PFSK-1 (cell line): ENCODE measurements at regions not wholly inside any gene's neighbourhood (a gene's known extent, or its start where the extent isn't known, plus 50 kb on each side); places are given as distances from the start of the nearest gene placed in this dataset.

Experiments used
- POLR2AphosphoS5 ChIP-seq: IDR thresholded peaks from 2 replicates; pipeline ENCODE4 v1.6.1; 2012; ENCODE audit warnings: low read depth, mild to moderate bottlenecking, control low read depth, low read length, moderate library complexity
- SIN3A ChIP-seq: IDR thresholded peaks from 2 replicates; pipeline ENCODE4 v1.6.1; 2012; ENCODE audit warnings: mild to moderate bottlenecking, low read length, moderate library complexity, borderline replicate concordance; ENCODE audit not compliant: insufficient read depth
- TAF1 ChIP-seq: IDR thresholded peaks from 2 replicates; pipeline ENCODE4 v1.6.1; 2012; ENCODE audit warnings: low read length, control low read depth, borderline replicate concordance; ENCODE audit not compliant: insufficient read depth
- TF ChIP-seq, protein P1 (sequence below), 2 experiments: IDR thresholded peaks; 2 replicates each; pipeline versions ENCODE4 v1.6.1 to v1.8.0; 2011 to 2012; ENCODE audit warnings: low read depth in 2 of 2, low read length in 2 of 2, control low read depth in 1 of 2, inconsistent platforms in 1 of 2, mild to moderate bottlenecking in 1 of 2, moderate library complexity in 1 of 2; ENCODE audit not compliant: insufficient read depth in 1 of 2

DNA sequence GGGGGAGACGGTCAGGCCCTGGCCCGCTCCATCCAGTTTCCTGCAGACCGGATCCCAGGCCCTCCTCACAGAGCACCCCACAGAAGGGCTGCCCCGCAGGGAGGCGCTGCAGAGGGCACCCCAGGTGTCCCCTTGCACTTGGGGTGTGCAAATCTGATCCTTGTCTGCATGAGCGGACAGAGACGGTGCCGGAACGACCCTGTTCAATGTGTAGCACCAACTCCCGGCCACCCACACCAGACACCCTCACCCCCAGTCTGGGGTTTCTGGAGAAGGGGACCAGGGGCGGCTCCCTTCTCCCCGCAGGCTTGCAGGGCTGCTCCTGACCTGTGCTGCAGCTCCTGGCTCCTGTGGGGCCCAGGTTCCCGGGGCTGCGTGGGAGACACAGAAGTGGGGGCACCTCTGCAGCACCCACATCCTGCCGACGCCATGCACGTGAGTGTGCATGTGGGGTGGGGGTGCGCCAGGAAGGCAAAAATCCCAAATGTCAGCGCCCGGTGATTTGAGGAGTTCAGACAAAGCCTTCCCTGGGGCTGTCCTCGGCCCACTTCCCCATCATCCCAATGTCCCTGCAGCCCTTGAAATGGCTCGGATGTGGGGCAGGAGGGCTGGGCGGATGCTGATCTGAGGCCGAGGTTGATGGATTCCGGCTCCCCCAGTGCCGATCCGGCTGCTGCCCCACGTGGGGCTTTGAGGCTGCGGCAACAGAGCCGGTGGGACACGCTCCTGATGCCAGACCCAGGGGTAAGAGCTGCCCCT is 85.3 kb upstream of the BHLHE23 start:
- TF ChIP-seq POLR2AphosphoS5 (no peak), TAF1 (no peak), SIN3A (no peak)
- TF ChIP-seq, protein P1, sequence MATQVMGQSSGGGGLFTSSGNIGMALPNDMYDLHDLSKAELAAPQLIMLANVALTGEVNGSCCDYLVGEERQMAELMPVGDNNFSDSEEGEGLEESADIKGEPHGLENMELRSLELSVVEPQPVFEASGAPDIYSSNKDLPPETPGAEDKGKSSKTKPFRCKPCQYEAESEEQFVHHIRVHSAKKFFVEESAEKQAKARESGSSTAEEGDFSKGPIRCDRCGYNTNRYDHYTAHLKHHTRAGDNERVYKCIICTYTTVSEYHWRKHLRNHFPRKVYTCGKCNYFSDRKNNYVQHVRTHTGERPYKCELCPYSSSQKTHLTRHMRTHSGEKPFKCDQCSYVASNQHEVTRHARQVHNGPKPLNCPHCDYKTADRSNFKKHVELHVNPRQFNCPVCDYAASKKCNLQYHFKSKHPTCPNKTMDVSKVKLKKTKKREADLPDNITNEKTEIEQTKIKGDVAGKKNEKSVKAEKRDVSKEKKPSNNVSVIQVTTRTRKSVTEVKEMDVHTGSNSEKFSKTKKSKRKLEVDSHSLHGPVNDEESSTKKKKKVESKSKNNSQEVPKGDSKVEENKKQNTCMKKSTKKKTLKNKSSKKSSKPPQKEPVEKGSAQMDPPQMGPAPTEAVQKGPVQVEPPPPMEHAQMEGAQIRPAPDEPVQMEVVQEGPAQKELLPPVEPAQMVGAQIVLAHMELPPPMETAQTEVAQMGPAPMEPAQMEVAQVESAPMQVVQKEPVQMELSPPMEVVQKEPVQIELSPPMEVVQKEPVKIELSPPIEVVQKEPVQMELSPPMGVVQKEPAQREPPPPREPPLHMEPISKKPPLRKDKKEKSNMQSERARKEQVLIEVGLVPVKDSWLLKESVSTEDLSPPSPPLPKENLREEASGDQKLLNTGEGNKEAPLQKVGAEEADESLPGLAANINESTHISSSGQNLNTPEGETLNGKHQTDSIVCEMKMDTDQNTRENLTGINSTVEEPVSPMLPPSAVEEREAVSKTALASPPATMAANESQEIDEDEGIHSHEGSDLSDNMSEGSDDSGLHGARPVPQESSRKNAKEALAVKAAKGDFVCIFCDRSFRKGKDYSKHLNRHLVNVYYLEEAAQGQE (IDR thresholded peaks at IDR 0.05; ENCODE audit: insufficient read depth in 1 of 2, low read depth in 2 of 2, low read length in 2 of 2) = no peak
